A549 (cell line): ENCODE measurements at regions not wholly inside any gene's neighbourhood (a gene's known extent, or its start where the extent isn't known, plus 50 kb on each side); places are given as distances from the start of the nearest gene placed in this dataset.

Experiments
- ATAC-seq, 2 experiments: fragments of 200-7000 bp in 1 of 2; fragments of >200 bp in 1 of 2; cut with Nextera tagmentation in 1 of 2; cut with Tn5 transposase in 1 of 2; 3 replicates each; pipeline versions ENCODE4 v1.8.0 to v1.9.1; 2018 to 2020; ENCODE audit warnings: mild to moderate bottlenecking in 1 of 2, moderate library complexity in 1 of 2
- CTCF ChIA-PET: fragments of 300-600 bp; sonication (Branson Sonifier 250); formaldehyde crosslinking; extraction: SDS; loops from one replicate; lab custom pipeline; 2021; ENCODE audit warnings: antibody characterized with exemption, inconsistent platforms; lab: Yijun Ruan, JAX
- POLR2A ChIA-PET: fragments of 350-600 bp; formaldehyde crosslinking; extraction: SDS; loops from one replicate; lab custom pipeline; 2021; ENCODE audit warnings: antibody characterized with exemption, inconsistent platforms; lab: Yijun Ruan, JAX
- DNase-seq, 2 experiments: peaks; one replicate each; pipeline versions ENCODE4 v3.0.0 to v3.0.0-alpha.2; 2011 to 2016; ENCODE audit warnings: low read depth in 1 of 2, low spot score in 1 of 2
- FAIRE-seq: peaks from 2 replicates; lab custom pipeline; 2011; peaks lifted over from hg19 to GRCh38; lab: Jason Lieb, UNC
- H3K27ac ChIP-seq, 2 experiments: fragments of >200 bp; sonication (Bioruptor Twin); formaldehyde crosslinking; 3 replicates each; pipeline ENCODE4 v1.5.1; 2016 to 2017
- H3K4me1 ChIP-seq: fragments of >200 bp; sonication (Bioruptor Twin); formaldehyde crosslinking; 3 replicates; pipeline ENCODE4 v1.6.1; 2016
- H3K4me2 ChIP-seq: fragments of >200 bp; sonication (Bioruptor Twin); formaldehyde crosslinking; 3 replicates; pipeline ENCODE4 v1.6.1; 2016
- H3K4me3 ChIP-seq: fragments of >200 bp; sonication (Bioruptor Twin); formaldehyde crosslinking; 3 replicates; pipeline ENCODE4 v1.5.1; 2016
- H3K9me3 ChIP-seq: fragments of >200 bp; sonication (Bioruptor Twin); formaldehyde crosslinking; 3 replicates; pipeline ENCODE4 v1.6.1; 2016
- BCL3 ChIP-seq: fragments of >200 bp; sonication (Bioruptor Twin); formaldehyde crosslinking; IDR thresholded peaks from 3 replicates; pipeline ENCODE4 v1.6.1; 2016
- CBX2 ChIP-seq: fragments of 200-600 bp; sonication (generic); IDR thresholded peaks from 2 replicates; pipeline ENCODE4 v1.6.1; 2016; ENCODE audit warnings: low read depth, mild to moderate bottlenecking, borderline replicate concordance
- CBX8 ChIP-seq: fragments of 200-600 bp; sonication (generic); IDR thresholded peaks from 2 replicates; pipeline ENCODE4 v1.6.1; 2016
- EP300 ChIP-seq, 2 experiments: fragments of >200 bp; sonication (Bioruptor Twin); formaldehyde crosslinking; IDR thresholded peaks; 2 replicates in 1 of 2; 3 replicates in 1 of 2; pipeline ENCODE4 v1.6.1; 2016 to 2017
- FOXS1 ChIP-seq: fragments of 250-450 bp; sonication (Bioruptor Pico); IDR thresholded peaks from 2 replicates; pipeline ENCODE4 v1.5.0; 2020; ENCODE audit warnings: mild to moderate bottlenecking, moderate library complexity
- HEYL ChIP-seq: fragments of 250-450 bp; sonication (Bioruptor Pico); IDR thresholded peaks from 2 replicates; pipeline ENCODE4 v1.8.0; 2021; ENCODE audit warnings: mild to moderate bottlenecking, moderate library complexity
- HOXB13 ChIP-seq: fragments of 250-450 bp; sonication (Bioruptor Pico); IDR thresholded peaks from 2 replicates; pipeline ENCODE4 v1.5.0; 2020; ENCODE audit warnings: low read depth, mild to moderate bottlenecking, moderate library complexity
- JUNB ChIP-seq: fragments of >200 bp; sonication (Bioruptor Twin); formaldehyde crosslinking; IDR thresholded peaks from 2 replicates; pipeline ENCODE4 v1.6.1; 2016
- KDM1A ChIP-seq: fragments of 200-600 bp; sonication (generic); IDR thresholded peaks from 2 replicates; pipeline ENCODE4 v1.6.1; 2016; ENCODE audit warnings: low read depth, mild to moderate bottlenecking
- KDM5A ChIP-seq: fragments of 200-600 bp; sonication (generic); IDR thresholded peaks from 2 replicates; pipeline ENCODE4 v1.6.1; 2016; ENCODE audit warnings: antibody characterized with exemption, mild to moderate bottlenecking
- MAZ ChIP-seq: fragments of 150-350 bp; IDR thresholded peaks from 2 replicates; pipeline ENCODE4 v1.6.1; 2014; ENCODE audit warnings: antibody characterized with exemption, low read depth, low read length, borderline replicate concordance
- NFE2L2 ChIP-seq: fragments of 150-350 bp; conservative IDR thresholded peaks from 2 replicates; pipeline ENCODE4 v1.6.1; 2014; ENCODE audit warnings: low read length
- NPAS2 ChIP-seq: fragments of 250-450 bp; sonication (Bioruptor Pico); IDR thresholded peaks from 2 replicates; pipeline ENCODE4 v1.8.0; 2022; ENCODE audit warnings: mild to moderate bottlenecking, moderate library complexity, borderline replicate concordance
- NR3C1 ChIP-seq: fragments of >200 bp; sonication (Bioruptor Twin); formaldehyde crosslinking; IDR thresholded peaks from 3 replicates; pipeline ENCODE4 v1.6.1; 2017
- POLR2AphosphoS2 ChIP-seq: conservative IDR thresholded peaks from 2 replicates; pipeline ENCODE4 v1.6.1; 2012; ENCODE audit warnings: low read length, improper control_type of control experiment, inconsistent platforms
- RARB ChIP-seq: fragments of 250-450 bp; sonication (Bioruptor Pico); IDR thresholded peaks from 2 replicates; pipeline ENCODE4 v1.8.0; 2021; ENCODE audit warnings: mild to moderate bottlenecking, moderate library complexity
- RCOR1 ChIP-seq: fragments of 150-350 bp; IDR thresholded peaks from 2 replicates; pipeline ENCODE4 v1.6.1; 2014; ENCODE audit warnings: antibody characterized with exemption, low read length, low read depth
- TFCP2L1 ChIP-seq: fragments of 250-450 bp; sonication (Bioruptor Pico); IDR thresholded peaks from 2 replicates; pipeline ENCODE4 v1.5.0; 2021; ENCODE audit warnings: mild to moderate bottlenecking
- TP53 ChIP-seq: fragments of 250-450 bp; sonication (Bioruptor Pico); IDR thresholded peaks from 2 replicates; pipeline ENCODE4 v1.5.0; 2021; ENCODE audit warnings: mild to moderate bottlenecking, moderate library complexity
- ZNF302 ChIP-seq: fragments of 250-450 bp; sonication (Bioruptor Pico); IDR thresholded peaks from 2 replicates; pipeline ENCODE4 v1.9.0; 2021; ENCODE audit warnings: inconsistent platforms, mild to moderate bottlenecking, moderate library complexity
- ZSCAN20 ChIP-seq: fragments of 250-450 bp; sonication (Bioruptor Pico); IDR thresholded peaks from 2 replicates; pipeline ENCODE4 v1.8.0; 2022; ENCODE audit warnings: mild to moderate bottlenecking, moderate library complexity
- WGBS: methylation state at CpG from one replicate; pipeline ENCODE4 v1.1.6; 2017; ENCODE audit errors: missing lambda C conversion rate; 5-methylcytosine and 5-hydroxymethylcytosine counted together
- TF ChIP-seq, protein P1 (sequence below): IDR thresholded peaks from 2 replicates; pipeline ENCODE4 v1.6.1; 2012
- TF ChIP-seq, protein P2 (sequence below): fragments of 250-450 bp; sonication (Bioruptor Pico); IDR thresholded peaks from 2 replicates; pipeline ENCODE4 v1.5.0; 2021; ENCODE audit warnings: mild to moderate bottlenecking, moderate library complexity, borderline replicate concordance

DNA sequence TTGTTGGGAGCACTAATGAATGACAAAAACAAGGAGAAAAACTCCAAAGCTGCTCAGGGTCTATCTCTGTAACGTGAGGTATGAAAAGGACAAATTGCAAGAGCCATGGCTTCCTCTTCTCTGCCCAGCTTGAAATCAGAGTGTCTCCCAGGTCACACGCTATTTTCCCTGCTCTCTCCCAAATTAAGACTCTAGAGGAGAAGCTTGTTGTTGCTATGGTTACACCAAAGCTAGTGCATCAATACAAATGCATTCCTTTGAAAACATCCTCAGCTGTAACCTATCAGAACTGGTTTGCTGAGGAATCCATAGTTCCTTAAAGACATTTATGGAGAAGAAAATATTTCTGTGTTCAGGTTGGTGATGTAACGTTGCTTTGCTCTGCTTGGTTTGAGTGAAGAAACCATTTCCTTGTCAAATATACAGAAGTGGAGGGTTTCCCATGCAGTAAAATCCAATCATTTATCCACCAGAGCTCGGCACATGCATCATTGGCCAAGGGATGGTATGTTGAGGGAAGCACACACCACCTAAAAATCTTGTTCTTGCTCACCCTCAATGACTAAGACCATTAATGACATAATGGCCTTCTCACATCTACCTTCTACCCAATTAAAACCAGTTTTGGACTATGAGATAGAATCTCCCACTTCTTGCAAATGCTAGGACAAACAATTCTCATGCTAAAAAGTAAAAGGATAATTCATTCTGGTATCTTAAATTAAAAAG is 2135.6 kb upstream of the CELF4 start:
- 89% methylated on average over 4 of the region's 4 CpGs for WGBS
- TF ChIP-seq FOXS1 (no peak), NFE2L2 (no peak), CBX8 (no peak), TP53 (CRISPR knock-in tag) (no peak), MAZ (no peak)
- TF ChIP-seq, protein P1, sequence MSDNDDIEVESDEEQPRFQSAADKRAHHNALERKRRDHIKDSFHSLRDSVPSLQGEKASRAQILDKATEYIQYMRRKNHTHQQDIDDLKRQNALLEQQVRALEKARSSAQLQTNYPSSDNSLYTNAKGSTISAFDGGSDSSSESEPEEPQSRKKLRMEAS: no peak
- FAIRE-seq (no peak), ATAC-seq (no peak), DNase-seq (no peak)
- peaks cover 6% of the 10 kb centered on the region; the same call in 1 of the 3 replicates for H3K9me3 ChIP-seq
- H3K27ac ChIP-seq: no peak overlapping the region
- ChIA-PET CTCF (no interaction called here), POLR2A (no interaction called here)
- H3K4me2 ChIP-seq: no peak overlapping the region
- no peak overlapping the region for H3K4me3 ChIP-seq
- H3K4me1 ChIP-seq: peaks cover 12% of the 10 kb centered on the region

GRCh38 chr18:39699340-39699964 is 2133.9 kb upstream of the CELF4 start:
- ChIA-PET CTCF (no interaction called here), POLR2A (no interaction called here)
- no peak overlapping the region for H3K27ac ChIP-seq
- H3K4me1 ChIP-seq: peaks cover 12% of the 10 kb centered on the region
- WGBS: 92% methylated on average over 5 of the region's 5 CpGs
- ATAC-seq (no peak), DNase-seq (no peak)
- H3K4me2 ChIP-seq: no peak overlapping the region
- no peak overlapping the region for H3K4me3 ChIP-seq
- H3K9me3 ChIP-seq: peaks cover 6% of the 10 kb centered on the region; the same call in 1 of the 3 replicates
- TF ChIP-seq, protein P2, sequence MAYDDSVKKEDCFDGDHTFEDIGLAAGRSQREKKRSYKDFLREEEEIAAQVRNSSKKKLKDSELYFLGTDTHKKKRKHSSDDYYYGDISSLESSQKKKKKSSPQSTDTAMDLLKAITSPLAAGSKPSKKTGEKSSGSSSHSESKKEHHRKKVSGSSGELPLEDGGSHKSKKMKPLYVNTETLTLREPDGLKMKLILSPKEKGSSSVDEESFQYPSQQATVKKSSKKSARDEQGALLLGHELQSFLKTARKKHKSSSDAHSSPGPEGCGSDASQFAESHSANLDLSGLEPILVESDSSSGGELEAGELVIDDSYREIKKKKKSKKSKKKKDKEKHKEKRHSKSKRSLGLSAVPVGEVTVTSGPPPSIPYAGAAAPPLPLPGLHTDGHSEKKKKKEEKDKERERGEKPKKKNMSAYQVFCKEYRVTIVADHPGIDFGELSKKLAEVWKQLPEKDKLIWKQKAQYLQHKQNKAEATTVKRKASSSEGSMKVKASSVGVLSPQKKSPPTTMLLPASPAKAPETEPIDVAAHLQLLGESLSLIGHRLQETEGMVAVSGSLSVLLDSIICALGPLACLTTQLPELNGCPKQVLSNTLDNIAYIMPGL (CRISPR knock-in tag): no peak
- no peak for TF ChIP-seq KDM1A
- no peak for TF ChIP-seq EP300 (IDR thresholded peaks at IDR 0.05)
- no peak for TF ChIP-seq FOXS1
- no peak for TF ChIP-seq ZNF302 (CRISPR knock-in tag)
- TF ChIP-seq HEYL (CRISPR knock-in tag): no peak
- TF ChIP-seq RCOR1: no peak
- no peak for TF ChIP-seq CBX2
- TF ChIP-seq, all 56 proteins: peak for 0
- FAIRE-seq: no peak

DNA sequence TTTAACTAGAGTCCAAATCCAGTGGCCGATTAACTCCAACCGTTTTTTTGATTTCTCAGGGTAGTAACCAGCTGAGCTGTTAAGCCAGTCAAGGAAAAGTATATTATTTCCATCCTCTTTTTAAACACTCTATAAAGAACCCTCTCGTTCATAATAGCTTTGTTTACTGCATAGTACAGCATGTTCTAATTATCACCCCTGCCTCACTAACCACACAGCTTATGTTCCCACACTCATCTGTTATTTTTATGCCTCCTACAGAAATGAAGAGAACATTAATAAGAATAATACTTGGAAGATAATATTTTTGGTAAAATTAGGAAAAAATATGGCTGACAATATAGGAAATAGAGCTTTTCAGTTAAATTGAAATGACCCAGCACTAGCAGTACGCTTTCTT is 2132.8 kb upstream of the CELF4 start:
- 95% methylated on average over 4 of the region's 4 CpGs for WGBS
- no peak overlapping the region for H3K27ac ChIP-seq
- CTCF ChIA-PET: no interaction called here
- H3K4me1 ChIP-seq: peaks cover 12% of the 10 kb centered on the region
- peaks cover 6% of the 10 kb centered on the region; the same call in 1 of the 3 replicates for H3K9me3 ChIP-seq
- POLR2A ChIA-PET: no interaction called here
- DNase-seq (no peak), FAIRE-seq (no peak), ATAC-seq (no peak)
- no peak overlapping the region for H3K4me2 ChIP-seq
- no peak for TF ChIP-seq ZNF302 (CRISPR knock-in tag)
- no peak for TF ChIP-seq TFCP2L1 (CRISPR knock-in tag)
- no peak for TF ChIP-seq NPAS2
- TF ChIP-seq, all 56 proteins: peak for 0
- H3K4me3 ChIP-seq: no peak overlapping the region

DNA sequence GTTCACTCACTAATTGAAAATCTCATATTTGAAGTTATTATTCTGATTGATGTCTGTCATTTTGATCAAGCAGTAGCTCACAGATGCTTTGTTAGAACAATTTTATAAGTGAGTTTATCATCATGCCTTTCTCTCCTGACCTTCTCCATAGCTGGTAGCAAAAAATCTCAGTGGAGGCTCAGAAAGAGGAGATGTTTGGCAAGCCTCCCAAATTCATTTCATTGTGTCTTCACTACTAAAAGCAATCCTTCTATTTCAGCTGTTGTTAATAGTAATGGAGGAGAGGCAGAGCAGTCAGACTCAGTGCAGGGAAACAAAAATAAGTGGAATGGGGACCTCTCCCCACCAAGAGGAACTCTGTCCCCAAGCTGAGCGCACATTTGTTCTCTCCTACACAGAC is 2127.8 kb upstream of the CELF4 start:
- ChIA-PET CTCF (no interaction called here), POLR2A (no interaction called here)
- no peak overlapping the region for H3K27ac ChIP-seq
- TF ChIP-seq BCL3: no peak
- no peak for TF ChIP-seq JUNB
- no peak for TF ChIP-seq ZSCAN20 (CRISPR knock-in tag)
- TF ChIP-seq RCOR1: no peak
- TF ChIP-seq RARB (CRISPR knock-in tag): no peak
- no peak for TF ChIP-seq KDM5A
- no peak for TF ChIP-seq HOXB13
- TF ChIP-seq NR3C1: no peak
- TF ChIP-seq NPAS2: no peak
- TF ChIP-seq, protein P2 (CRISPR knock-in tag): no peak
- no peak for TF ChIP-seq KDM1A
- no peak for TF ChIP-seq POLR2AphosphoS2
- WGBS: no CpG with 5 or more reads among the region's 1 CpG
- FAIRE-seq: no peak
- H3K9me3 ChIP-seq: no peaks in the 10 kb centered on the region
- H3K4me1 ChIP-seq: no peaks in the 10 kb centered on the region
- H3K4me3 ChIP-seq: no peak overlapping the region
- no peak for DNase-seq
- ATAC-seq: no peak
- H3K4me2 ChIP-seq: no peak overlapping the region
